NT2/D1 (cell line): ENCODE measurements at regions not wholly inside any gene's neighbourhood (a gene's known extent, or its start where the extent isn't known, plus 50 kb on each side); places are given as distances from the start of the nearest gene placed in this dataset.
A peak's percentile ranks its signal among the peaks of the same experiment; 100 is the strongest.

ENCODE experiments used
- DNase-seq: peaks from one replicate; pipeline ENCODE4 v3.0.0-alpha.2; 2011; ENCODE audit warnings: low read depth, low spot score
- H3K27me3 ChIP-seq: 2 replicates; pipeline ENCODE4 v1.6.0; 2011; ENCODE audit warnings: mild to moderate bottlenecking; ENCODE audit not compliant: insufficient read length, insufficient read depth
- H3K36me3 ChIP-seq: 2 replicates; pipeline ENCODE4 v1.6.1; 2011; ENCODE audit warnings: mild to moderate bottlenecking, low read length, mixed read lengths; ENCODE audit not compliant: insufficient read depth, insufficient read length
- H3K4me1 ChIP-seq: 2 replicates; pipeline ENCODE4 v1.5.1; 2011; ENCODE audit not compliant: insufficient read depth, insufficient read length
- H3K4me3 ChIP-seq: 2 replicates; pipeline ENCODE4 v1.5.1; 2011; ENCODE audit warnings: low read depth; ENCODE audit not compliant: insufficient read length
- H3K9ac ChIP-seq: 2 replicates; pipeline ENCODE4 v1.6.0; 2011; ENCODE audit warnings: low read depth; ENCODE audit not compliant: insufficient read length
- H3K9me3 ChIP-seq: 2 replicates; pipeline ENCODE4 v1.5.1; 2011; ENCODE audit warnings: mild to moderate bottlenecking, low read length; ENCODE audit not compliant: insufficient read depth
- SUZ12 ChIP-seq: IDR thresholded peaks from 2 replicates; pipeline ENCODE4 v1.6.1; 2011; ENCODE audit not compliant: insufficient read length, insufficient read depth; ENCODE audit errors: extremely low read depth
- YY1 ChIP-seq: IDR thresholded peaks from 2 replicates; pipeline ENCODE4 v1.6.1; 2011; ENCODE audit not compliant: insufficient read length, insufficient read depth
- ZNF274 ChIP-seq: IDR thresholded peaks from 2 replicates; pipeline ENCODE4 v1.6.1; 2011; ENCODE audit warnings: mild to moderate bottlenecking, low read depth, low read length

GRCh38 chr5:135225856-135226560 lies 173.0 kb downstream of the MACROH2A1 start:
- Histone ChIP-seq H3K4me3 (no peak overlapping the region), H3K9me3 (no peaks in the 10 kb centered on the region), H3K4me1 (no peaks in the 10 kb centered on the region), H3K36me3 (no peaks in the 10 kb centered on the region), H3K9ac (no peak overlapping the region), H3K27me3 (peaks cover 50% of the 10 kb centered on the region)
- DNase-seq, result peak; percentile 44
- TF ChIP-seq YY1 (no peak), ZNF274 (no peak), SUZ12 (no peak)

- no peaks in the 10 kb centered on the region for H3K36me3 ChIP-seq
- H3K27me3 ChIP-seq, result peaks cover 46% of the 10 kb centered on the region
- no peaks in the 10 kb centered on the region for H3K9me3 ChIP-seq
- no peak for DNase-seq
- no peaks in the 10 kb centered on the region for H3K4me1 ChIP-seq
- no peak overlapping the region for H3K4me3 ChIP-seq
- no peak for TF ChIP-seq SUZ12
- no peak for TF ChIP-seq YY1
- no peak for TF ChIP-seq ZNF274
- H3K9ac ChIP-seq, result no peak overlapping the region
Measured at GRCh38 chr5:135223891-135224625, 175.0 kb downstream of the MACROH2A1 start.

- Histone ChIP-seq H3K9me3 (no peaks in the 10 kb centered on the region), H3K36me3 (no peaks in the 10 kb centered on the region), H3K9ac (no peak overlapping the region), H3K4me1 (no peaks in the 10 kb centered on the region), H3K27me3 (peaks cover 46% of the 10 kb centered on the region), H3K4me3 (no peak overlapping the region)
- no peak for DNase-seq
- TF ChIP-seq YY1, result no peak
- no peak for TF ChIP-seq SUZ12
- TF ChIP-seq ZNF274, result no peak
Measured at GRCh38 chr5:135223404-135223803, 175.6 kb downstream of the MACROH2A1 start.

- H3K4me1 ChIP-seq, result no peaks in the 10 kb centered on the region
- TF ChIP-seq ZNF274, result no peak
- no peak for TF ChIP-seq YY1
- TF ChIP-seq SUZ12, result no peak
- DNase-seq, result no peak
- H3K9ac ChIP-seq, result no peak overlapping the region
- no peaks in the 10 kb centered on the region for H3K36me3 ChIP-seq
- H3K27me3 ChIP-seq, result peaks cover 43% of the 10 kb centered on the region
- H3K9me3 ChIP-seq, result no peaks in the 10 kb centered on the region
- no peak overlapping the region for H3K4me3 ChIP-seq
Measured at GRCh38 chr5:135222771-135223170, 176.3 kb downstream of the MACROH2A1 start.

GRCh38 chr5:135222171-135222681 lies 176.8 kb downstream of the MACROH2A1 start:
- no peaks in the 10 kb centered on the region for H3K36me3 ChIP-seq
- no peak overlapping the region for H3K4me3 ChIP-seq
- no peak overlapping the region for H3K9ac ChIP-seq
- no peaks in the 10 kb centered on the region for H3K4me1 ChIP-seq
- peaks cover 37% of the 10 kb centered on the region for H3K27me3 ChIP-seq
- TF ChIP-seq YY1 (no peak), SUZ12 (no peak), ZNF274 (no peak)
- no peak for DNase-seq
- H3K9me3 ChIP-seq, result no peaks in the 10 kb centered on the region

- Histone ChIP-seq H3K4me3 (no peak overlapping the region), H3K4me1 (no peaks in the 10 kb centered on the region), H3K36me3 (no peaks in the 10 kb centered on the region), H3K27me3 (peaks cover 32% of the 10 kb centered on the region), H3K9me3 (no peaks in the 10 kb centered on the region), H3K9ac (no peak overlapping the region)
- TF ChIP-seq YY1, result no peak
- no peak for TF ChIP-seq ZNF274
- TF ChIP-seq SUZ12, result no peak
- DNase-seq, result no peak
Measured at GRCh38 chr5:135221696-135222095, 177.3 kb downstream of the MACROH2A1 start.

GRCh38 chr5:135221187-135221473 lies 177.9 kb downstream of the MACROH2A1 start:
- Histone ChIP-seq H3K27me3 (peaks cover 31% of the 10 kb centered on the region), H3K4me1 (no peaks in the 10 kb centered on the region), H3K9ac (no peak overlapping the region), H3K4me3 (no peak overlapping the region), H3K9me3 (no peaks in the 10 kb centered on the region), H3K36me3 (no peaks in the 10 kb centered on the region)
- TF ChIP-seq ZNF274 (no peak), YY1 (no peak), SUZ12 (no peak)
- DNase-seq, result no peak
